GM21360 (cell line): ENCODE measurements at regions not wholly inside any gene's neighbourhood (a gene's known extent, or its start where the extent isn't known, plus 50 kb on each side); places are given as distances from the start of the nearest gene placed in this dataset.
A peak's percentile ranks its signal among the peaks of the same experiment; 100 is the strongest.

Experiments used
- ATAC-seq: cut with Tn5 transposase; IDR thresholded peaks from one replicate; pipeline ENCODE4 v1.9.1; 2021; ENCODE audit warnings: mild to moderate bottlenecking, moderate library complexity; ENCODE audit not compliant: unreplicated experiment

DNA sequence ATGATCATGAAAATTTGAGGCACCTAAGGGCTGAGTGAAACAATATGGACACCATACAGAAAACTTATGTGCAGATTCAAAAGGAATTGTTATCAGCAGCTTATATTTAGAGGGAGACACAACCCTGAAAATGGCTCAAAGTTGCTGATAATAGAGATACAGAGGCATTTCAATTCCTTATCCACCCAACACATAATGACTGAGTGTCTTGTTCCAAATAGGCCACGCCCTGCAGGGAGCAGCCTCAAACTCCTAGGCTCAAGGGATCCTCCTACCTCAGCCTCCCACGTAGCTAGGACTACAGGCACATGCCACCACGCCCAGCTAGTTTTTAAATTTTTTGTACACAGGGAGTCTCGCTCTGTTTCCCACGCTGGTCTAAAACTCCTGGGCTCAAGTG, 79.0 kb downstream of the LBH start:
- ATAC-seq = no peak

DNA sequence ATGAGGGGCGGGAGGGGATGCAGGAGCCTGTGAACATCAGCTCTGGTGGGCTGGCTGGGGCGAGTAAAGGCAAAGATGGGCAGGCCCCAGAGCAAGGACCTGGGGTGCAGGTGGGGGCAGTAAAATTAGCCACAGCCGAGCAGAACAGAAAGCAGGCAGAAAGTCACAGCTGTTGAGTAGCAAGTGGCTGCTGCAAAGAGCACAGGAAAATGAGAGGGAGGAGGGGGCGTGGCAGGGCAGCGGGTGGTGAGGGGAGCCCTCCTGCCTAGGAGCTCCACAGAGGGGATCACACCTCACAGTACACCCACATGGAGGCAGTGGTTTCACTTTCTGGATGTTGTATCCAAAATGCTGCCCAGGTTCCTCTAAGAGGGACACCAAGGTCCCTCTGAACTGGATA, 79.6 kb downstream of the LBH start:
- no peak for ATAC-seq

DNA sequence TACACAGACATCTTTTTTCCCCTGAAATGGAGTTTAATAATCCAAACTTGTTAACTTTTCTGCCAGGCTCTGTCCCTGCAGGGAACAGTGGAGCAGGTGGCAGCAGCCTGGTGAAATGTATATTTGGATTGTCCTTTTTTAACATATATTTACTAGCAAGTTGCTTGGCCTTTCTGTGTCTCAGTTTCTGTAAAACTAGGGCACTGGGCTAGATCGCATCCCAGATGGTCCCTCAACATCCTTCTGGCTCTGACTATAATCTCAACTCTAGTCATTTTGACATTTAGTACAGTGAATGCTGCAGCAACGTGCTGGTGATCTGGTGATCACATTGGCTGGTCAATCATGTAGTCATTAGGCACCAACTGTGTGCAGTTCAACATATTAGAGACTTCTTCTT, 80.4 kb downstream of the LBH start:
- ATAC-seq = no peak

GRCh38 chr2:30312916-30313315, 81.6 kb downstream of the LBH start:
- no peak for ATAC-seq

DNA sequence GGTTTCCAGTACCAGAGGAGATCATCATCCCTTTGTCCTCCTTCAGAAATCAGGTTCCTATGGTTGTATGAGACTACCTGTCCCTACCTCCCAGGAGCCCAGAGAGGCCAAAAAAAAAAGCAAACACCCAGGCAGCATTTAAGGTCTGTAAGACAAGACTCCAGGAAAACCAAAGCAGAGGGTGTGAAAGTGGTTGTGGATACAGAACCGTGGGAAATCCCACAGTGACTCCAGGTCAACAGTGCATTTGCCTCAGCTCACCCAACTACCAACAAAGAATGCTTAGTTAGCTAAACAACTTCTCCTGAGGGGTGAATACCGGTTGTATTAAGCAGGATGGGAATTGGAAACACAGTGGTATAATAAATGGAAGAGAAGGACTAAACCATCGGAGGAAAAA, 83.6 kb downstream of the LBH start:
- no peak for ATAC-seq

GRCh38 chr2:30315391-30316063, 84.2 kb downstream of the LBH start:
- ATAC-seq = no peak

DNA sequence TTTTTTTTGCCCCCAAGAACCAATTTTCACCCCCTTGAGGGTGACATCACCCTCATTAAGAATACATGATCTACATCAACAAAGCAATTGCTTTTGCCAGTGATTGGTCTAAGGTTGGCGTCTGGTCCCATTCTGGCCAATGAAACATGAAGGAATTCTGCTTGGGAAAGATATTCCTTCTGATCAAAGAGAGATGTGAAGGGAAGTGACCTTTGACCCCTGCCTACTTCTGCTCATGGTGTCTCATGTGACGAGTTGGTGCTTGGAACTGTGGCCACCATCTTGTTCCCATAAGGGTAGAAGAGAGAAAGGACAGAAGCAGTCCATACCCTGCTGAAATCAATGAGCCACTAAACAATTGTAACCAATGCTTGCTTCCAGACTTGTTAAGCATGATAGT, 85.1 kb downstream of the LBH start:
- ATAC-seq = no peak

DNA sequence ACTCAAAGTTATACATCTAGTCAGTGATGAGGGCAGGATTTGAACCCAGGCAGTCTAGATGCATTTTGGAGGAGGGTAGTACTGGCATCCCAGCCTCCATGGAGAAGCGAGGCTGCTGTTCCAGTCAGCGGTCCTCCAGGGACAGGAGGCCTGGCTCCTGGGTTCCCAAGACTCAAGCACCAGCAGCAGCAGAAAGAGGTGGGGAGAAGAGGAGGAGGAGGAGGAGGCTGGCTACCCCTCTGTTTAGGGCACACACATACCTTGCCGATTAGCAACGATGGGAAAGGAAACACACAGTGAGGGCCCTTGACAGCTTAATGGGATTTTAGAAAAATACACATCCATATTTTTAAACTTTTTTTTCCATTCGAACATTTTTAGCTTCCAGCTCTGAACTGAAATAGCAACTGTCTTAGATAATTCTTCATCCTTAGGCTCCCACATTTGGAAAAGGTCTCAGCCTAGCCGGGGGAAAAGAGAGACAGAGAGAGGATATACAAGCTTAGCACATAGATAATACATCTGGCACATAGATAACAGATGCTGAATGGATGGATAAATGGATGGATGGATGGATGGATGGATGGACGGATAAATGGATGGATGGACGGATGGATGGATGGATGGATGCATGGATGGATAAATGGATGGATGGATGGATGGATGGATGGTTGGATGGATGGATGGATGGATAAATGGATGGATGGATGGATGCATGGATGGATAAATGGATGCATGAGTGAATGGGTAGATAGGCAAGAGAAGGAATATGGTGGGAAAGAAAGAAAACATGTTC, 87.9 kb downstream of the LBH start:
- ATAC-seq = no peak

GRCh38 chr2:30321466-30321865, 90.1 kb downstream of the LBH start:
- ATAC-seq = no peak

GRCh38 chr2:30323499-30323898, 92.2 kb downstream of the LBH start:
- ATAC-seq = no peak

GRCh38 chr2:30324245-30324908, 93.0 kb downstream of the LBH start:
- ATAC-seq = no peak

DNA sequence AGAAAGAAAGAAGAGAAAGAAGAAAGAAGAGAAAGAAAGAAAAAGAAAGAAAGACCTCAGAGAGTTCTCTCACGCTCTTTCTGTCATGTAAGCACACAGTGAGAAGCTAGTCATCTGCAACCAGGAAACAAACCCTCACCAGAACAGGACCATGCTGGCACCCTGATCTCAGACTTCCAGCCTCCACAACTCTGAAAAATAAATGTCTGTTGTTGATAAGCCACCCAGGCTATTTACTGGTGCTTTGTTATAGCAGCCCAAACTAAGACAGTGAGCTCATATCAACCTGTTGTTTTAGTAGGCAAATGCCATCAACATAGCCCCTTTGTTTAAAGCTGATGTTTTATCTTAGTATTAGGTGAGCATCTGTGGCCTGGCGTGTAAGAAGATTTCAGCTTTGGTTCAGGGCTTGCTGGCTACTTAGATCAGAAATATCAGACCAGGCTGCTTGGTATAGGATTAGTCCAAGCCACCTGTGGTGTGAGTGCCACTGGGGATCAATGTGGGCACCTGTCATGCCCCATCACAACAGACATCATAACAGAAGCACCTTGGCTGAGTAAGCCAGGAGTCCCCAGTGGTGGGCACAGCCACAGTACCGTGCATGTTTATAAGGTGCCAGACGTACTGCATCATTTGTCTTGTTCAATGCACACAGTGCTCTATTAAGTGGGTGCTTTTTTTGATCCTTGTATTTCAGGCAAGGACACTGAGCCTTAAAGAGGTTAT, 94.4 kb downstream of the LBH start:
- no peak for ATAC-seq

- no peak for ATAC-seq
These were observed 95.2 kb downstream of the LBH start for GRCh38 chr2:30326497-30326896.

GRCh38 chr2:30331038-30331437, 99.7 kb downstream of the LBH start:
- ATAC-seq = no peak

DNA sequence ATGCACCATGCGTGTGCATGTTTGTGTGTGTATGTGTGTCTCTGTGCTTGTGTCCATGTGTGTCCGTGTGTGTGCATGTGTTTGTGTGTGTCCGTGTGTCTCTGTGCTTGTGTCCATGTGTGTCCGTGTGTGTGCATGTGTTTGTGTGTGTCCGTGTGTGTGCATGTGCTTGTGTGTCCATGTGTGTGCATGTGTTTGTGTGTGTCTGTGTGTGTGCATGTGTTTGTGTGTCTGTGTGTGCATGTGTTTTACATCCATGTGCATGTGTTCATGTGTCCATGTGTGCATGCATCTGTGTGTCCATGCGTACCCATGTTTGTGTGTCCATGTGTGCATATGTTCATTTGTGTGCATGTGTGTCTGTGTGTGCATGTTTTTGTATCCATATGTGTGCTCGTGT, 100.5 kb downstream of the LBH start:
- no peak for ATAC-seq

- ATAC-seq = no peak
These were observed 101.6 kb downstream of the LBH start for GRCh38 chr2:30332791-30333453.

- no peak for ATAC-seq
These were observed 103.5 kb downstream of the LBH start for GRCh38 chr2:30334762-30335363.

DNA sequence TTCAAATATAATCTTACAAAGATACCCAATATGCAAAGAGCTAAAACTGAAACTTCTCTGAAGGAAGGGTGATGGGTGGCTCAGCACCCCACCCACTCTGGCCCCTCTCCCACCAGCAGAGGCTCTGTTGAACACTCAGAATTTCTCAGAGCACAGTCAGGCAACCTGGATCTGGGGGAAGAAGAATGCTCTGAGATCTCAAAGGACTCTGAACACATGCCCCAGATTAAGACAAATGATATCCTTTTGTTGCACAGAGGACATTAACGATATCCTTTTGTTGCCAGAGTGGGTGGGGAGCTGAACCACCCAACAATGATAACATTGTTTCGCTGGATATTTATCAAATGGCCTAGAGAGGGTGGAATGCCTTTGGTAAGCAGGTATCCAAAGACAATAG, 104.8 kb downstream of the LBH start:
- ATAC-seq = no peak

GRCh38 chr2:30336978-30337841, 105.9 kb downstream of the LBH start:
- peak; percentile 76 for ATAC-seq

DNA sequence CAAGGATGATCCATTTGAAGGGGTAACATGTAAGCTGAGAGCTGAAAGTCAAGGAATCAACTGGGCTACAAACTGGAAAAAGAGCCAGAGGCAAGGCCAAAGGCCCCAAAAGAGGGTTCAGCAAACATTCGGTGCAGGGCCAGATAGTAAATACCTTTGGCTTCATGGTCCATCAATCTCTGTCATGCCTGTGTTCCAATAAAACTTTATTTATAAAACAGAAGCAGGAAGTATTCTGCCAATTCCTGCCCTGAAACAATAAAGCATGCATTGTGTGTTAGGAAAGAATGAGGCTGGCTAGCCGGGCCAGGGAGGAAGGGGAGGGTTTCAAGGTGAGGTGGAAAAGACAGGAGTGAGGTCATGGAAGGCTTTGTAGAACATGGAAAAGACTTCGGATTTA, 107.1 kb downstream of the LBH start:
- ATAC-seq = no peak
